Mucosa of gallbladder (tissue), 1 donor: ENCODE measurements at regions not wholly inside any gene's neighbourhood (a gene's known extent, or its start where the extent isn't known, plus 50 kb on each side); places are given as distances from the start of the nearest gene placed in this dataset.

Experiments
- DNase-seq: peaks from one replicate; pipeline ENCODE4 v3.0.0-alpha.2; 2020; ENCODE audit warnings: low spot score
- donor health status: DM: no; HTN: no; CAD: no.

- peak; percentile 45 for DNase-seq
Measured at GRCh38 chr5:135139381-135140134, 105.5 kb upstream of the PITX1 start.

- DNase-seq = peak; percentile 45
Measured at GRCh38 chr5:135138116-135138850, 104.3 kb upstream of the PITX1 start.

- no peak for DNase-seq
Measured at GRCh38 chr5:135137146-135137915, 103.3 kb upstream of the PITX1 start.

GRCh38 chr5:135136546-135136945 lies 102.5 kb upstream of the PITX1 start:
- DNase-seq = no peak

- peak; percentile 77 for DNase-seq
Measured at GRCh38 chr5:135135530-135136226, 101.7 kb upstream of the PITX1 start.

GRCh38 chr5:135134691-135135381 lies 100.8 kb upstream of the PITX1 start:
- DNase-seq = no peak

GRCh38 chr5:135133698-135134515 lies 99.9 kb upstream of the PITX1 start:
- peak; percentile 90 for DNase-seq

GRCh38 chr5:135133181-135133580 lies 99.2 kb upstream of the PITX1 start:
- no peak for DNase-seq

- DNase-seq = no peak
Measured at GRCh38 chr5:135131801-135132680, 98.0 kb upstream of the PITX1 start.

- no peak for DNase-seq
Measured at GRCh38 chr5:135130261-135131215, 96.5 kb upstream of the PITX1 start.

- DNase-seq = peak; percentile 54
Measured at GRCh38 chr5:135129307-135129706, 95.3 kb upstream of the PITX1 start.

GRCh38 chr5:135128361-135128760 lies 94.3 kb upstream of the PITX1 start:
- no peak for DNase-seq

- peak; percentile 73 for DNase-seq
Measured at GRCh38 chr5:135127439-135128240, 93.6 kb upstream of the PITX1 start.

GRCh38 chr5:135126688-135127438 lies 92.8 kb upstream of the PITX1 start:
- peak; percentile 63 for DNase-seq

GRCh38 chr5:135124724-135125123 lies 90.7 kb upstream of the PITX1 start:
- no peak for DNase-seq

- DNase-seq = no peak
Measured at GRCh38 chr5:135124128-135124527, 90.1 kb upstream of the PITX1 start.

GRCh38 chr5:135122797-135123196 lies 88.8 kb upstream of the PITX1 start:
- no peak for DNase-seq
